OCI-LY1 (cell line): ENCODE measurements at regions not wholly inside any gene's neighbourhood (a gene's known extent, or its start where the extent isn't known, plus 50 kb on each side); places are given as distances from the start of the nearest gene placed in this dataset.

Experiments
- EZH2 ChIP-seq: fragments of 200-600 bp; sonication (generic), shearing (Covaris generic); IDR thresholded peaks from 2 replicates; pipeline ENCODE4 v1.8.0; 2017; ENCODE audit warnings: borderline replicate concordance, mixed run types, mild to moderate bottlenecking, antibody characterized with exemption, low read length, moderate library complexity, mixed read lengths
- TF ChIP-seq, protein P1 (sequence below): fragments of 200-600 bp; sonication (generic), shearing (Covaris generic); IDR thresholded peaks from 2 replicates; pipeline ENCODE4 v1.5.1; 2017; ENCODE audit warnings: mild to moderate bottlenecking, antibody characterized with exemption, low read length, moderate library complexity, mixed read lengths

DNA sequence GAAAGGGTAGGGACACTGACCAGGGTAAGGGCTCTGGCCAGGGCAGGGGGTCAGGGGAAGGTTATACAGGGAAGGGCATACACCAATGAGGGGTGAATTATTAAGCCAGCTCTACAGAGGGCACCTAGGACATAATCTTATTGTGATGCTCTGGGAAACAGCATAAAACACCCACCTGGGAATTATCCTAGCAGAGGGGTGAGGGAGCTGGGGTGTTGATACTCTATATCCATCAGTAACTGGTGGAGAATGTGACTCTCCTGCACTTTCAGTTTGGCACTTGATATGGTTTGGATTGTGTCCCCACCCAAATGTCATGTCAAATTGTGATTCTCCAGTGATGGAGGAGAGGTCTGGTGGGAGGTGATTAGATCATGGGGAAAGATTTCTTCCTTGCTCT, 291.2 kb downstream of the ASMT start:
- TF ChIP-seq, protein P1, sequence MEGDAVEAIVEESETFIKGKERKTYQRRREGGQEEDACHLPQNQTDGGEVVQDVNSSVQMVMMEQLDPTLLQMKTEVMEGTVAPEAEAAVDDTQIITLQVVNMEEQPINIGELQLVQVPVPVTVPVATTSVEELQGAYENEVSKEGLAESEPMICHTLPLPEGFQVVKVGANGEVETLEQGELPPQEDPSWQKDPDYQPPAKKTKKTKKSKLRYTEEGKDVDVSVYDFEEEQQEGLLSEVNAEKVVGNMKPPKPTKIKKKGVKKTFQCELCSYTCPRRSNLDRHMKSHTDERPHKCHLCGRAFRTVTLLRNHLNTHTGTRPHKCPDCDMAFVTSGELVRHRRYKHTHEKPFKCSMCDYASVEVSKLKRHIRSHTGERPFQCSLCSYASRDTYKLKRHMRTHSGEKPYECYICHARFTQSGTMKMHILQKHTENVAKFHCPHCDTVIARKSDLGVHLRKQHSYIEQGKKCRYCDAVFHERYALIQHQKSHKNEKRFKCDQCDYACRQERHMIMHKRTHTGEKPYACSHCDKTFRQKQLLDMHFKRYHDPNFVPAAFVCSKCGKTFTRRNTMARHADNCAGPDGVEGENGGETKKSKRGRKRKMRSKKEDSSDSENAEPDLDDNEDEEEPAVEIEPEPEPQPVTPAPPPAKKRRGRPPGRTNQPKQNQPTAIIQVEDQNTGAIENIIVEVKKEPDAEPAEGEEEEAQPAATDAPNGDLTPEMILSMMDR = no peak
- TF ChIP-seq EZH2 = no peak
